ENCODE measurements at regions not wholly inside any gene's neighbourhood (a gene's known extent, or its start where the extent isn't known, plus 50 kb on each side); places are given as distances from the start of the nearest gene placed in this dataset.
A peak's percentile ranks its signal among the peaks of the same experiment; 100 is the strongest.

DNA sequence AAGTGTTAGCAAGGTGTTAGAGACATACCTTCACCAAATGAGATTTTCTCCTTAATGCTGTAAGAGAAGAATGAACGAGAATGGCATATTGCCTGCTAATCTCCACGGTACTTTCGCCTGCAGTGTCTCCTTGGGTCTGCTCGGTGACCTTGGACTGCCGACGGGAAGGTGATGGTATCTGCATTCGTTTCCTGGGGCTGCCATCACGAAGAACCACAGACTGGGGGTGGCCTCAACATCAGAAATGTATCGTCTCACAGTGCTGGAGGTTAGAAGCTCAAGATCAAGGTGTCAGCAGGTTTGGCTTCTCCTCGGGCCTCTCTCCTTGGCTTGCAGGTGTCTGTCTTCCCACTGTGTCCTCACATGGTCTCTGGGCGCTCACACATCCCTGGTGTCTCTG lies 86.3 kb upstream of the TNRC6C start:
- no peak for DNase-seq (ENCODE audit: low read depth in 2 of 3, low spot score in 1 of 3)

DNA sequence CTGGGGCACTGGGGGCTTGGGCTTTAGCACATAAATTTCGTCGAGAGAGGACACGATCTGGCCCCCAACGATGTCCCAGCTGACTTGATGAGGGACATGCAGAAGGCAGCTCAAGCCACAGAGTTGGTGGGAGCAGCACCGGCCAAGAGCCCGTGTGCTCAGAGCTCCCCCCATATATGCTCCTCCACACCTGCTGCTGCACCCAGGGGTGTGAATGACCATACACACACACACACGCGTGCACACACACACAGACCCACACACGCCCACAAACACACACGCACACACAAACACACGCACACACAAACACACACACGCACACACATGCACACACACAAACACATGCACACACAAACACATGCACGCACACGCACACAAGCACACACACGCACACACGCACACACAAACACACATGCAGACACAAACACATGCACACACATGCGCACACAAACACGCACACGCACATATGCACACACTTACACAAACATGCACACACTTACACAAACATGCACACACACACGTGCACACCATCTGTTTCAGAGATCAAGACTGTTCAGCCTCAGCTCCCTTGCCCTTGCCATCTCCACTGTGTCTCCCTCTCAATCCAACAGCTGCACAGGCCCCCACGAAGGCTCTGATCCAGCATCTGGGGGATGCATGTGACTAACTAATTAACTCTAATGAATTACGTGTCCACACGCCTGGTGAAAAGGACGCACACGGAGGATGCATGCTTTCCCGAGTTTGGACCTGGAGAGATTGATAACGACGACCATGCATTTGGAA lies 85.6 kb upstream of the TNRC6C start:
- no peak for DNase-seq (ENCODE audit: low read depth in 2 of 3, low spot score in 1 of 3)

DNA sequence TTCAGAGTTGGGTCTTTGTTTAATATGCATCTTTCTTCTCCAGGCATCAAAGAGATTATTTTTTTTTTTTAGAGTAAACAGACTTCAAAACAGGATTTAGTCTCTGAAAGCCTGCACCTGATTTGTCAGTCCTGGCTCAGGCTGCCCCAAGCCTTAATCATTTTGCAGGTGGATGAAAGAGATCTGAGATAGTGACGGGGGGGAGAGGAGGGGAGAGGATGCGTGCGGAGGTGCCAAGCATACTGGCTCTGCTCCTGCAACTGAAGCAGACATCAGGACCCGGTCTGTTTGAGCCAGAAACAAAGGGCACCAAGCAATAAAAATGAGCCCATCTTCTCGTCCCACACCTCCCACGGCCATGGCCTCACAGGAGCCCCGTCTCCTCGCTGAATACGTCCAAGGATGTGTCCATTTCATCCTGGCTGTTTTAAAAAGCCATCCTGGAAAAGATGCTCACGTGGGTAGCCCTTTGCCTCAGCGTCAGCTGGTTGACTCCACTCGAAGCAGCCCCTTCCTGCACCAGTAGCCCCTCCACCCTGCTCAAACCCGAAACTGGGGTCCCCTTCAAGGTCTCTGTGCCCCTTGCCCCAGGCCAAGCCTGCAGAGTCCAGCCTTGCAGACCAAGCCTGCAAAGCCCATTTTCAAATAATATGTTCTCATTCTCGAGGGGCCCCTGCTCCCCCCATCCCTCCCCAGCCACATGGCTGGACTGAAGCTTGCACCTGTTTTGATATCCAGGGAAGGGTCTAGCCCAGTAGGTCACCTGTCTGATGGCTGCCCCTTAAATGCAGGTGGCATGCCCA lies 84.8 kb upstream of the TNRC6C start:
- no peak for DNase-seq (ENCODE audit: low read depth in 2 of 3, low spot score in 1 of 3)

DNA sequence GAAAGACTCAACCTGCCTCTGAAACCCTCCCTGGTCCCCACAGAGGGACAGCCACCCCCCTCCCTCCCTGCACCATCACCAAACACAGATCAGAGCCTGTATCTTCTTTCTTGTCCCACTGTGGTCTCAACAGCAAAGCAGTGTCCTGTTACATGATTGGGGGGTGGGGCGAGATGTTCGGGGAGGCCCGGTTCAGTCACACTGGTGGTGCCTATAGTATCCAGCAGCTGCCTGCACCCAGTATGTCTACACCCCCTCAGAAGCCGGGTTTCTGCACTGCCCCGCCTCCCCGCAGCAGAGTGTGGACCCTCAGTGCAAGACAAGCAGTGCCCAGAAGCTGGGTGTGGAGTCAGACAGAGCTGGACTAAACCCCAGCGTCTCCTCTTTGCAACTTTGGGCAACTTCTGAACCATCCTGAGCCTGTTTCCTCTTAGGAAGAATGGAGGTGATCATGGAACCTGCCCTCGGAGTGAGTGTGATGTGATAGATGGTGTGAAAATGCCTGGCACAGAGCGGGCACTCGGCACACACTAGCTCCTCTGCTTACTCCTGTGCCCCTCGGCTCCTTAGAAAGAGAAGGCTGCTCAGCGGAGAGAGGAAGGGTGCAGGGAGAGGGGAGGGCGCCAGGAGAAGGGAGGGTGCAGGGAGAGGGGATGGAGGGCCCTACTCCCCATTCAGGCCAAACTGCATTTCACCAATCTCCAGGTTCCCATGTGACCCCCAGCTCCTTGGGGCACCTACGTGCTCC lies 84.0 kb upstream of the TNRC6C start:
- DNase-seq (ENCODE audit: low read depth in 2 of 3, low spot score in 1 of 3), result no peak

DNA sequence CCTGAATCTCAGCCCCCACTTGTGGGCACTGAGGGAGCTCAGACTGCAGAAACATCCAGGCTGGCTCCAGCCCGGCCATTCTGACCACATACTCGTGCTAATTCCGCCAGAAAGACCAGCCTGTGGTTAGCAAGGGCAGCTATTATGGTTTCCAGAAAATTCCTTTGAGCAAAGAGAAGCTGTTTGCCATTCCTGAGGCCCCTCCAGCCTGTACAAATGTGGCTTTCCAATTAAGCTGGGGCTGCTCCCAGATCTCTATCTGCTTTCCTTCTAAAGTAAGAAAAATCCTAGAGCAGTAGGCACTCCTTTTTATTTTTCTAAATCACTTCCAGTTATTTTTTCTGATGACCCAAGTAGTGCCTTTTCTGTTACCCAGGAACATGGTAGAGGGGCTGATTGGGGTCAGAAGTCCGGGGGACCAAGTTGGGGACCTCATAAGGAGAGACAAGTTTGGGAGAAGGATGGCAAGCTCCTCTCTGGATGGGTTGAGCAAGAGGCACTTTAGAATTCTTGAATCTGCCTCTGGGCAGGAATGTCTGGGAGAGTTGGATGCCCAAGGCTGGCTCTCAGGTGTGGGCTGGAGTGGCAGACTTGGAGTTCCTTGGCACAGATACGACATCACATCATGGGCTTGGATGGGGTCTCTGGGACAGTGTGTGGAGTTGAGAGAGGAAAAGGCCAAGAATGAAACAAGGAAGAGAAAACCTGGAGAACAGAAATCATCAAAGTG lies 83.3 kb upstream of the TNRC6C start:
- no peak for DNase-seq (ENCODE audit: low read depth in 2 of 3, low spot score in 1 of 3)

DNA sequence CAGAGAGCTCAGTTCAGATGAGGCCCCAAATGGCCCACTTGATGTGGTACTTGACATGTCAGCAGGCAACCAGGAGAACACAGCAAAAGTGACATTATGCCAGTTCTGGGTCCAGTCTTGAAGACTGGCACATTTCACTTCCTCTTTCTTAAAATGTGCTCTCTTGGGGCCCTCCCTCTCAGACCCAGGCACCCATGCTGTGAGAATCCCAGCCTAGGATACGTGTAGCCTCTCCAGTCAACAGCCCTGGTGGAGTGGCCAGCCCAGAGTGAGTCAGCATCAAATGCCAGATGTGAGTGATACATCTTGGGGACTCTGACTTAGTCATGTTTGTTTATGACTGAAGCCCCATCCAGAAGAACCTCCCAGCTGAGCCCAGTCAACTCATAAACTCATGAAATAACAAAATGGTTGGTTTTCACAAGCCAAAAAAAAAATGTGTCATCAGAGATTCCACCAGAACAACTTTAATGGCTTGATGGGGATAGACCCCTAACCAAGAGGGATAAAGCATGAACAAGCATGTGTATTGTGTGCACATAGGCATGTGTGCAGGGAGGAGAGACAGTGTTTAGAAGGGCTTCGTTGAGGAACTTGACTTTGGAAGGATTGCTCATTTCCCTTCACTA lies 82.5 kb upstream of the TNRC6C start:
- no peak for DNase-seq (ENCODE audit: low read depth in 2 of 3, low spot score in 1 of 3)

DNA sequence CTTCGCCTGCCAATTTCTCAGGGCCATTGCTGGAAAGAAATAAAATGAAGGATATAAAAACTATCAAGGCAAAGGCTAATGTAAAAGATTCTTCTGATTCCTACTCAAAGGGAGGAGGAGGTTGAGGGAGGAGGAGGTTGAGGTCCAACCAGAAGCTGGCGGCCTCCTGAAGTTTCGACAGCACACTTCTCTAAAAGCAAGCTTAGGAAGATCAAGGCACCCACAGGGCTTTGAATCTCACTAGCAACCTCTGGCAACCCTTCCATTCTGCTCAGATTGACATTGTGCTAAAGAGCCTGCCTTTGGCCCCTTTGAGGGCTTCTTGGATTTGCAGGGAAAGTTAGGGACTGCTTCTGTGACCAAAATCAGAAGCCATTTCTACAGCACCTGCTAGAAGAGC lies 81.5 kb upstream of the TNRC6C start:
- no peak for DNase-seq (ENCODE audit: low read depth in 2 of 3, low spot score in 1 of 3)

DNA sequence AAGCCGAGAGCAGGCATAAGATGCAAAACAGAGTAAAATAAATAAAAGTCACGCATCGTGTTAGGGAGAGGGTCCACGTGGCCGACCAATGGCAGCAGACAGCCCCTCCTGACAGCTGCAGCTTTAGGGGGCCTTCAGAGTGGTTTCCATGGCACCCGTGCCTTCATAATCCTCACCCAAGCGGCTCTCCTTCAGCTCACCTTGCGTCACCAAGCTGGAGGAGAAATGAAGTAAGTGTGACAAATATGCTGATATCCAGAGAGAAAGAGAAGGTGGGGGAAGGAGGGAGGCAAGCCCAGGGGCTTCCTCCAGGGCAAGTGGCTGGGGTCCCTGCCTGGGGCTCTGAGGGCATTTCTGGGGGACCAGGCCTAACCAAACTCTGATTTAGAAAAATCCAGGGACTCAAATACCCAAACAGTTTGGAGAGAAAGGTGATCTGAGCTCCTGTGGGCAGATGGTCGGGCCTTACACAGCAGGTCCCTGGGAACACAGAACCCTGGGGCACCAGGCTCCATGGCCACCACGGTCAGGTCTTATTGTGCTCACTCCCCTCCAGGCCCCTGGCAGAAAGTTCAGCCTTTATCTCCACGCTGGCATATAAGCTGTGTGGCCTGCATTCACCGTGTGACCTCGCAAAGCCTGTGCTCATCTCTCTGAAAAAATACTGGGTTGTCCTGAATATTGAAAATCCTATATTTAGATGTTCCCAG lies 80.7 kb upstream of the TNRC6C start:
- no peak for DNase-seq (ENCODE audit: low read depth in 2 of 3, low spot score in 1 of 3)

DNA sequence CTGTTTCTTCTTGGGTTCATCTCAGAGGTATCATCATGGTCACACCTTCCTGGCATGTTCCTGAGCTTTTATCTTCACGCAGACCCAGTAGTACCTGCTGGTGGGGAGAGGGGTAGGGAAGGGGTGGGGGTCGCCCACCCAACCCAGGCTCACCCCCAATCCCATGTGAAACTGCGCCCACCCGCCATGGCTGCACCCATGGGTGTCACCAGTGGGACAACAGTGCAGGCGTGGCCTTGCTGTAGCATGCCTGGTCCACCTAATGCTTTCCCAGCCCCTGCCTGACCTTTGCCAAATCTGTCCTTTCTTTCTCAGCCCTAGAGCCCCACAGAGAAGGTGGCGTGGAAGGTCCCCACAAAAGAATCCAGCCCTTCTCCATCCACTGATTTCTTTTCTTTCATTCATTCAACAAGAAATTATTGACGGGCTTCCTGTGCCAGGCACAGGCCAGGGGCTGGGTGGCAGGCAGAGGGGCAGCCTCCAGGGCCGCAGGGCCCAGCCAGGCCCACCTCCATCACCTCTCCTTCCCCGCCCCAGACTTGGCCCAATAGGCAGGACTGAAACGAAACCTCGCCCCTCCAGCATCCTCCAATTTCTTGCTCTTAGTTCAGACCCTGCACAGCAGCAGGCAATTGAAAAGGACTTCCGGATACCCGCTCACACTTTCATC lies 79.1 kb upstream of the TNRC6C start:
- no peak for DNase-seq (ENCODE audit: low read depth in 2 of 3, low spot score in 1 of 3)

DNA sequence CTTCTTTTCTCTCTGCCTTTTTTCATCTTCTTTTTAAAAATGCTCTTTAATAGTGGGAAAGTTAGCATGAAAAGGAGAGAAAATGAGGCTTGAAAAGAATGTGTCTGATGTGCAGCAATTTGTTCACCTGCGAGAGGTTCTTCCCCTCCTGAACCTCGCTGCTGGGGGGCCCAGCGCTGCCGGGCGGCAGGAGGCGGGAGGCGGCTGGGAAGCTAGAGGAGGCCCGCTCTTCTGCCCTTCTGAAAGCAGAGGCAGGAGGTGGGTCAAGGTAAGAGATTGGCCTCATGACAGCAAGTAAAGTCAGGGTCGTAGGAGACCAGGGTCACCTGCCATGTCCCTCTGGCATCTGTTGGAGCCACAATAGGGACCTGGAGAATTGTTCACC lies 78.6 kb upstream of the TNRC6C start:
- no peak for DNase-seq (ENCODE audit: low read depth in 2 of 3, low spot score in 1 of 3)

DNA sequence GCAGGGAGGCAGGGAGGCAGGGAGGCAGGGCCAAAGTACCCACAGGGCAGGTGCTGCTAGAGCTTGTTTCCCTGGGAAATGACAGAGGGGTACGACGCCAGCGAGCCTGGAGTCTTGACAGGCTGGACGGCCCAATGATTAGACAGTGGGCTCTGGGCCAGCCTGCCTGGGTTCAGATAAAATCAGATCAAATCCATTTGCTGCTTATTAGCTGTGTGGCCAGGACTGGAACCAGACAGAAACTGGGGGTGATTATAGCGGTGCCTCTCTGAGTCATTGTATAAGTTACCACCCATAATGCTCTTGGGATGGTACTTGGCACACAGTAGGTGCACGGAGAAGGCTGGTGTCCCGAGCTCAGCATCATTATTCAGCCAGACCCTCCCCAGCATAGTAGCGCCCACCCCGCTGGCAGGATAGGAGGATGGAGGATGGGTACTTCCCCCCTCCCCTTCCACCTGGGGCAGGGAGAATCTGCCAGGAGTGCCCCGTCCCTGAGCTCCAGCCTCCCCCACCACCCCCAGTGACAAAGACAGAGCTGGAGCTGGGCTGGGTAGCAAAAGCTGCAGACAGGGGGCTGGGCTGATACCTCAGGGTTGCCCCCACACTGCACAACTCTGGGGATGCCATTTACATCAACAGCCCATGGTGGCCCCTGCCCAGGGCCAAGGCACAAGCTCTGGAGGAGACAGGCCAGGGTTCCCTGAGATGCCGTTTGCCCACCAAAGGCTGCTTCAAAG lies 77.6 kb upstream of the TNRC6C start:
- no peak for DNase-seq (ENCODE audit: low read depth in 2 of 3, low spot score in 1 of 3)

DNA sequence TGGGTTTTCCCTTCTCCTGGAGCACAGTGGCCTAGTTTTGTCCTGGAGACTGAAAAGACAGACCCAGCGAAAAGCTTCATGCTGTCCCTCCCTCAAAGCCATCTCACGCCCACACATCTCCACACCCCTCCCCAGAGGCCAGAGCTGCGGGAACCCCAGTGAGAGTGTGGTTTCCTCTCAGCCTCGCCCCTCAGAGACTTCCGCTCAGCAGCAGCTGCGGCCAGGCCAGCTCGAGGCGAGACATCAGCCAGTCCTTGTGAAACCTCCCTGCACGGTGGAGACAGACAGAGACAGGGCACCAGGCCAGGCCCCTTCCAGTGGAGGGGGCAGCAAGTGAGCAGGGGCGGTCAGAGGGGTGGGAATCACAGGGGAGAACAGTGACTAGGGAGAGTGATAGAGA lies 77.0 kb upstream of the TNRC6C start:
- DNase-seq (ENCODE audit: low read depth in 2 of 3, low spot score in 1 of 3), result peak; percentile 42 to 47 (median 44)

DNA sequence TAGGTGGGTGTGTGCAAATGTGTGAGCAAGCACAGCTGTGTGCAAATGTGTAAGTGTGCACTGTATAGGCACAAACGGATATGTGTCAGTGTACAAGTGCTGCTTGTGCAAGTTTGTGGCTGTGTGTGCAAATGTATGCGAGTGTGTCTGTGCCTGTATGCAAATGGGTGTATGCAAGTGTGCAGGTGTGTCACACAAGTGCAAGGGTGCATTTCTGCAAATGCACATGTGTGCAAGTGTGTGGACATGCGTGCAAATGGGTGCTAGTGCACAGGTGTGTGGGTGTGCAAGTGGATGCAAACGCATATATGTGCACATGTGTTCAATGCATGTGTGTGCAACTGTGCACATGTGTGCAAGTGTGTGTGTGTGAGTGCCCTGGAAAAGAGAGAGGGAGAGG lies 76.5 kb upstream of the TNRC6C start:
- DNase-seq (ENCODE audit: low read depth in 2 of 3, low spot score in 1 of 3), result no peak

DNA sequence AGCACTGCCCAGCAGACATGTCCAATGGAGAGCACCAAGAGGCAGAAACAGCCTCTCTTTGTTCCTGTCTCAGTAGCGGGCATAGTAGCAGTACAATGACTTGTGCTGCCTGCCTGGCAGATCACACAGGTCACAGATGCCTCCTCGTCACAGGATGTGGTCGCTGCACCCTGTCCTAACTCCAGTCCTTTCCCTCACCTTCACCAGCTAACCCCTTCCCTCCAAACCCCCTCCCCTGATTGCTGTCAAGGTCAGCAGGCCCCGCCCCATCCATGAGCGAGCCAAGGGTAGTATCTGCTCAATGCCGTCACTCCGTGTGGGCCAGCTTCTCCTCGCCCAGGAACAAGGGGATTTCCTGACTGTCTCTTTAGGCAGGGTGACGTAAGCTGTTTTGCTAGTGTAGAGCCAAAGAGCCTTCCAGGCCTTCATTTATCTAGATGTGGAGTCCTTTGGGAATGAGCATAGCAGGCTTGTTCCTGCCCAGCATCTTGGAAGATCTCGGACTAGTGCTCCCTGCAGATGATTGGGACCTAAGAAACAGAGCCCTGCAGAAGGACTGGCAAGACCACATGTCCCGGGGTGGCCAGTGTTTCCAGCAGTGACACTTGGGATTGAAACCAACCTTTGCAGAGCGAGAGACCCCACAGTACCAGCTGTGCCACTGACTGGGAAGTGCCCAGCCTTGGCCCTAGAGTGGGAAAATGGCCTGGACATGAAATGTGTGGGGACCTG lies 75.9 kb upstream of the TNRC6C start:
- peak; percentile 53 to 65 (median 62) for DNase-seq (ENCODE audit: low read depth in 2 of 3, low spot score in 1 of 3)

DNA sequence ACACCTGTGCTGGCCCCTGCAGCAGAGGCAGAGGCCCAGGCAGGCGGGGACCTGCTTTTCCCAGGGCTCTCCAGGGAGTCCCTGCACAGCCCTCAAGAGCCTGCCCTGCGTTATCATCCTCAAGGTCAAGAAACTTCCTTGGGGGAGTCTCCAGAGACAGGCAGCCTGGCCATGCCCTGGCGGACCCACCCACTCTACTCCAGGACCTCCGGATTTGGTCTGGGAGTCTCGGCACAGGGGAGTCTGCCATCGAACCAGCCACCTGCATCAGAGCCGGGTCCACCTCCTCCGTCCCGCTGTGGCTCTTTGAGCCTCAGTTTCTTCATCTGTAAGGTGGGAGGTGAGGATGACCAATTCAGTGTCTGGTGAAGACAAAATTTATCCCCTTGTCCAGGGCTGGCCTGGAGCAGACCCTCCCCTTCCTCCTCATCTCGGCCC lies 75.3 kb upstream of the TNRC6C start:
- no peak for DNase-seq (ENCODE audit: low read depth in 2 of 3, low spot score in 1 of 3)

DNA sequence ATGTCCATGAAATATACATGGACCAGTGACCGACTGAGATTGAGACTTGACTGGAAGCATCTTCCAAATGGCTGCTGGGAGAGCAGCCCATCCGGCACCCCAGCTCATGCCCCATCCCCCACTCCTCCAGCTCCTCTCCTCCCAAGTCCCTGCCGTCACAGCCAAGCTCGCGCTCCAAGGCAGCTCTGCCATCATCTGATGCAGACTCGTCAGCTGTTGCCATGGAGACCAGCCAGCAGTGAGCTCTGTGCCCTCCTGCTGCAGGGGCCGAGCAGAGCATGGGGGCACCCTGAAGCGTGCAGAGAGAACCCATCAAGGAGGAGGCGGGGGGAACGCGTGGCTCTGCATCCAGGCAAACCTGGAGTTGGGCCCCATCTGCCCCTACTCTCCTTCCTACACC lies 74.5 kb upstream of the TNRC6C start:
- no peak for DNase-seq (ENCODE audit: low read depth in 2 of 3, low spot score in 1 of 3)

DNA sequence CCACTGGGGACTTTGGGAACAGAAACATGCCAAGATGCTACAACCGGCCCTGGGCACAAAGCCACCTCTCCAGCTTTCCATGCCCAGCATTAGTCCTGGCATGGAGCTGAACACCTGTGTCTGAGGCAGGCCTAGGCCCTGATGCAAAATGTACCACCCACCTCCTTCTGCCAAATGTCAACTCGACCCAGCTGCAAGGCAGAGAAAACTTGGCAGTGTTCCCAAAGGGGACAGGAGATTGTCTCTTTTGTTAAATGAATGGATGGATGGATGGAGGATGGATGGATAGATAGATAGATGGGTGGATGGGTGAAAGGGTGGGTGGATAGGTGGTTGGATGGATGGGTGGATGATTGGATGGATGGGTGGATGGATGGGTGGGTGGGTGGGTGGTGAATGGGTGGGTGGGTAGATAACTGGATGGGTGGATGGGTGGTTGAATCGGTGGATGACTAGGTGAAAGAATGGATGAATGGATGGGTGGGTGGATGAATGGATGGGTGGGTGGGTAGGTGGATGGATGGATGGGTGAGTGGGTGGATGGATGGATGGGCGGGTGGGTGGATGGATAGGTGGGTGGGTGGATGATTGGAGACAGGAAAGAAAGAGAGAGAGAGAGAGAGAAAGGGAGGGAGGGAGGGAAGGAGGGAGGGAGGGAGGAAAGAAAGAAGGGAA lies 73.4 kb upstream of the TNRC6C start:
- no peak for DNase-seq (ENCODE audit: low read depth in 2 of 3, low spot score in 1 of 3)
